Heart left ventricle (tissue), 13 donors: ENCODE measurements at regions not wholly inside any gene's neighbourhood (a gene's known extent, or its start where the extent isn't known, plus 50 kb on each side); places are given as distances from the start of the nearest gene placed in this dataset.

ENCODE experiments used
- POLR2A ChIP-seq, 2 donors: fragments of 450-650 bp; IDR thresholded peaks; one replicate each; pipeline ENCODE4 v1.6.1; 2017; ENCODE audit warnings: antibody characterized with exemption in 2 of 2, mild to moderate bottlenecking in 2 of 2, moderate library complexity in 2 of 2
- TF ChIP-seq, protein P1 (sequence below), 12 donors: fragments of 200-600 bp; sonication (generic) in 4 of 12; IDR thresholded peaks; one replicate each; pipeline versions ENCODE4 v1.5.0 to v1.8.0; 2018 to 2022; ENCODE audit warnings: antibody characterized with exemption in 12 of 12, mild to moderate bottlenecking in 5 of 12
- donor health status: ischemic (EF 13 %, LVEDD 7.1; RV severe dilation, severe dysfunction).
- donor health status: DM: no; HTN: yes; CAD: no.
- donor health status: DM: no; HTN: no; CAD: no.
- donor health status: ischemic (EF 25% LVEDD 6.9; RV normal size, moderate dysfunction).
- donor health status: ischemic (EF 25% LVEDD 5.7; RV mildly dilated, moderate dysfunction).
- donor health status: ischemic (EF 35%, LVEDD 5.7; RV mildly dilated, moderate dysfunction).
- donor health status: nonischemic (EF 11% LVEDD 7.7; RV severe dilation, severe dysfunction).
- donor health status: DM: yes; HTN: yes; CAD: no.
- donor health status: PGD.
- donor health status: ischemic (EF 29% LVEDD 5.4; RV normal size, mild dysfunction).
- donor health status: nonischemic (EF 23%, LVEDD 6.1; RV moderate dilation, normal function).

DNA sequence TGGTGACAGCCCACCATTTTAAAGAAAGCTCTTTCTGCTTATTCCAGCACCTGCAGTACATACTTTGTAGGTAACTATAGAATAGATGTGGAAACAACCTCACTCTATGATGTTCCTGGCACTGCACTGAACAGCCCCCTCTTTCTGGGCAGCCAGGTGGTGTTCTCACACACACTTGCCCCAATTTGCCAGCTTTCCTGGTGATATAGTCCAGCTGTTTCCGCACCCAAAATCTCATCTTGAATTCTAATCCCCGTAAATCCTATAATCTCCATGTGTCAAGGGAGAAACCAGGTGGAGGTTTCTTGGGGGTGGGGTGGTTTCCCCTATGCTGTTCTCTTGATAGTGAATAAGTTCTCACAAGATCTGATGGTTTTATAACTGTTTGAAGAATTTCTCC lies 102.2 kb downstream of the FCRL5 start:
- TF ChIP-seq POLR2A (IDR thresholded peaks at IDR 0.05), result no peak
- TF ChIP-seq, protein P1, sequence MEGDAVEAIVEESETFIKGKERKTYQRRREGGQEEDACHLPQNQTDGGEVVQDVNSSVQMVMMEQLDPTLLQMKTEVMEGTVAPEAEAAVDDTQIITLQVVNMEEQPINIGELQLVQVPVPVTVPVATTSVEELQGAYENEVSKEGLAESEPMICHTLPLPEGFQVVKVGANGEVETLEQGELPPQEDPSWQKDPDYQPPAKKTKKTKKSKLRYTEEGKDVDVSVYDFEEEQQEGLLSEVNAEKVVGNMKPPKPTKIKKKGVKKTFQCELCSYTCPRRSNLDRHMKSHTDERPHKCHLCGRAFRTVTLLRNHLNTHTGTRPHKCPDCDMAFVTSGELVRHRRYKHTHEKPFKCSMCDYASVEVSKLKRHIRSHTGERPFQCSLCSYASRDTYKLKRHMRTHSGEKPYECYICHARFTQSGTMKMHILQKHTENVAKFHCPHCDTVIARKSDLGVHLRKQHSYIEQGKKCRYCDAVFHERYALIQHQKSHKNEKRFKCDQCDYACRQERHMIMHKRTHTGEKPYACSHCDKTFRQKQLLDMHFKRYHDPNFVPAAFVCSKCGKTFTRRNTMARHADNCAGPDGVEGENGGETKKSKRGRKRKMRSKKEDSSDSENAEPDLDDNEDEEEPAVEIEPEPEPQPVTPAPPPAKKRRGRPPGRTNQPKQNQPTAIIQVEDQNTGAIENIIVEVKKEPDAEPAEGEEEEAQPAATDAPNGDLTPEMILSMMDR (IDR thresholded peaks at IDR 0.05), result no peak
